ENCODE measurements at regions not wholly inside any gene's neighbourhood (a gene's known extent, or its start where the extent isn't known, plus 50 kb on each side); places are given as distances from the start of the nearest gene placed in this dataset.

- no peak for TF ChIP-seq ZFX (IDR thresholded peaks at IDR 0.05)
- TF ChIP-seq CTCF (conservative IDR thresholded peaks at IDR 0.05), result no peak
Measured at GRCh38 chr20:41715526-41715925, 97.3 kb upstream of the CHD6 start.

Measured in C4-2B (cell line).